ENCODE measurements at regions not wholly inside any gene's neighbourhood (a gene's known extent, or its start where the extent isn't known, plus 50 kb on each side); places are given as distances from the start of the nearest gene placed in this dataset.
"Not testable (repeated sequence)": the region's sequence is repeated elsewhere in the genome, so short reads cannot be mapped to it uniquely, and the experiment has no call there.

GRCh38 chr12:86710109-86710508 is 453.9 kb upstream of the MGAT4C start:
- no peak for DNase-seq (ENCODE audit: low spot score)

- DNase-seq (ENCODE audit: low spot score) = not testable (repeated sequence)
Measured at GRCh38 chr12:86709017-86709416, 452.8 kb upstream of the MGAT4C start.

- DNase-seq (ENCODE audit: low spot score) = no peak
Measured at GRCh38 chr12:86698641-86698980, 442.4 kb upstream of the MGAT4C start.

GRCh38 chr12:86697916-86698640 is 441.9 kb upstream of the MGAT4C start:
- DNase-seq (ENCODE audit: low spot score) = no peak

GRCh38 chr12:86683568-86684304 is 427.5 kb upstream of the MGAT4C start:
- peak; percentile 9 for DNase-seq (ENCODE audit: low spot score)

- no peak for DNase-seq (ENCODE audit: low spot score)
Measured at GRCh38 chr12:86681060-86681459, 424.9 kb upstream of the MGAT4C start.

GRCh38 chr12:86675197-86675596 is 419.0 kb upstream of the MGAT4C start:
- no peak for DNase-seq (ENCODE audit: low spot score)

- DNase-seq (ENCODE audit: low spot score) = no peak
Measured at GRCh38 chr12:86670986-86671385, 414.8 kb upstream of the MGAT4C start.

GRCh38 chr12:86669010-86669409 is 412.8 kb upstream of the MGAT4C start:
- peak; percentile 23 for DNase-seq (ENCODE audit: low spot score)

GRCh38 chr12:86666316-86666715 is 410.1 kb upstream of the MGAT4C start:
- DNase-seq (ENCODE audit: low spot score) = no peak

GRCh38 chr12:86663716-86664115 is 407.5 kb upstream of the MGAT4C start:
- DNase-seq (ENCODE audit: low spot score) = peak; percentile 12

- DNase-seq (ENCODE audit: low spot score) = no peak
Measured at GRCh38 chr12:86663173-86663572, 407.0 kb upstream of the MGAT4C start.

- no peak for DNase-seq (ENCODE audit: low spot score)
Measured at GRCh38 chr12:86662464-86662863, 406.3 kb upstream of the MGAT4C start.

GRCh38 chr12:86660488-86661147 is 404.4 kb upstream of the MGAT4C start:
- DNase-seq (ENCODE audit: low spot score) = no peak

GRCh38 chr12:86659985-86660384 is 403.8 kb upstream of the MGAT4C start:
- no peak for DNase-seq (ENCODE audit: low spot score)

GRCh38 chr12:86658303-86658702 is 402.1 kb upstream of the MGAT4C start:
- no peak for DNase-seq (ENCODE audit: low spot score)

GRCh38 chr12:86647800-86648199 is 391.6 kb upstream of the MGAT4C start:
- no peak for DNase-seq (ENCODE audit: low spot score)

- no peak for DNase-seq (ENCODE audit: low spot score)
Measured at GRCh38 chr12:86634456-86635410, 378.5 kb upstream of the MGAT4C start.

- DNase-seq (ENCODE audit: low spot score) = no peak
Measured at GRCh38 chr12:86627001-86627400, 370.8 kb upstream of the MGAT4C start.

- DNase-seq (ENCODE audit: low spot score) = no peak
Measured at GRCh38 chr12:86623267-86623666, 367.1 kb upstream of the MGAT4C start.

GRCh38 chr12:86621957-86622356 is 365.8 kb upstream of the MGAT4C start:
- no peak for DNase-seq (ENCODE audit: low spot score)

GRCh38 chr12:86613311-86613710 is 357.1 kb upstream of the MGAT4C start:
- DNase-seq (ENCODE audit: low spot score) = peak; percentile 25
